HuH-7.5 (cell line): ENCODE measurements at regions not wholly inside any gene's neighbourhood (a gene's known extent, or its start where the extent isn't known, plus 50 kb on each side); places are given as distances from the start of the nearest gene placed in this dataset.

Experiments
- DNase-seq: peaks from one replicate; pipeline ENCODE4 v3.0.0; 2011; ENCODE audit warnings: low spot score

DNA sequence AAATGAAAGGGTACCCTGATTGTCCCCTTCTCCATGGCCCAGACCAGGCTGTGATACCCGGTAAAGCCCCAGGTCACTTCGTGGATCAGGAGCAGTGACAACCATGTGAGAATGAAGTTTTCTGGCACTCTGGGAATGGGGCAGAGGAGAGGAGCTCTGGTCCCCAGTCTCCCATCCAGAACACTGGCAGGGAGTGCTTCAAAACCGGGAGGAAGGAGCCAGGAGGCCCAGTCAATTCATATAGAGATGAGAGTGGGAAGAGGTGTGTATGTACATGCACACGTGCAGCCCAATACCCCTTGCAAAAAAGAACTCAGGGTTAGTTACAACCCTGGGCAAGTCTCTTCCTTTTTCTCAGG is 101.4 kb upstream of the TLE3 start:
- no peak for DNase-seq

- no peak for DNase-seq
These were observed 100.9 kb upstream of the TLE3 start for GRCh38 chr15:70198441-70199123.

DNA sequence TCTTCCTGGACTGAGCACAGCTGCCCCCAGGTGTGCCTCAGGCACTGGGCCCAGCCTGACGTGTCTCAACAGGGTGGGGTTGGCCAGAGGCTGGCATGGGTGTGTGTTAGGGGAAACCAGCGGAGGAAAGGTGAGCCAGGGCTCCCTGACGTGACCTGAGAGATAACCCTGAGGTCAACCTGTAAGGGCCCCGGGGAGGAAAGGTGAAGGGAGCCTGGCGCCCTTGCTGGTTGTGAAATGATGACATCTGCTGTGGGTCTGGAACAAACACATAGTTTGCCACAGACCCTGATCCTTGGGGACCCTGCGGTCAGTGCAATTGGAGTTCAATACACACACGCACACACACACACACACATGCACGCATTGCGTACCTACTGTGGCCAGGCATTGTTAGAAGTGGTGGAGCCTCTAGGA is 100.2 kb upstream of the TLE3 start:
- peak; percentile 88 for DNase-seq

DNA sequence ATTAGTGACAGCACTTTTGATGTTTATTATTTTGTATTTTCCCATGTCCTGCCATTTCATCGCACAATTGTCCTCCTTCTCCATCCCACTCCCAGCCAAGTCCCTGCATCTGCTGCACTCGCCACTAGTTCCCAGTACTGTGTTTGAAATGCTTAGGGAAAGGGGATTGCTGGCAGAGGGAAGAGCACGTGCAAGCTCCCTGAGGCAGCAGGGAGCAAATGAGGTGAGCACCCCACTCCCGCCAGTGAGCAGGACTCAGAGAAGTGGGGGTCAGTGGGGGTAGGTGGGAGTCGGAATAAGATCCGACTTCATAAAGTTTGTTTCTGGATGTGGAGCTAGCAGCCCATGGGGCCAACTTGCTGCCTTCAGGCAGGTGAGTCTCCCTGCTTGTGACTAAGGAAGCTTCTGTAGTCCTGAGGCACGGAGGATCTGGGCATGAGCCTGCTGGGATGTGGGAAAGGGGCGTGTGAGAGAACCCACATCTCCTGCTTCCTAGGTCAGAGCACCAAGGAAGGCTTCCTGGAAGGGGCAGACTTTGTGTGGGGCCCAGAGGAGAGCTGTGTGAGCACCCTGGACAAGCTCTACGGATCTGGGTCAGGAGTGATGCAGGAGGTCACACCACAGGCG is 99.7 kb upstream of the TLE3 start:
- no peak for DNase-seq

- peak; percentile 85 for DNase-seq
These were observed 98.9 kb upstream of the TLE3 start for GRCh38 chr15:70196372-70197316.

GRCh38 chr15:70195587-70196305 is 98.0 kb upstream of the TLE3 start:
- DNase-seq = peak; percentile 47

- DNase-seq = no peak
These were observed 97.5 kb upstream of the TLE3 start for GRCh38 chr15:70195171-70195570.

DNA sequence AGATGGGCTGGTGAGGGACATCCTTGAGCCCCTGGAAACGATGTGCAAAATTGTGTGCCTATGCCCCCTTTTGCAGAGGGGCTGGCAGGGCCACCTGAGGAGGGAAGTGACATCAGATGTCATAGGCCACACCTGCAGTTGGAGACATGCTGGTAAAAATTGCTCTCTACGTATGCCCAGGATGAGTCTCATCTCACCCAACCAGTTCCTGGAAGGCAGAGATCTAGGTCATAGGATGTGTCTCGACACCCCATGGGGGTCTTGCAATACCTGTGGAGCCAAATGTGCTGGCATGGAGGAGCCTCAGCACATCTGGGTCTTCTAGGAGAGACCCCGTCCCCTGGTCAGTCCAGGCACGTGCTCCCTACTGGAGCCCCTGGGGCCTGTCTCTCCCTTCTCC is 96.5 kb upstream of the TLE3 start:
- DNase-seq = no peak

DNA sequence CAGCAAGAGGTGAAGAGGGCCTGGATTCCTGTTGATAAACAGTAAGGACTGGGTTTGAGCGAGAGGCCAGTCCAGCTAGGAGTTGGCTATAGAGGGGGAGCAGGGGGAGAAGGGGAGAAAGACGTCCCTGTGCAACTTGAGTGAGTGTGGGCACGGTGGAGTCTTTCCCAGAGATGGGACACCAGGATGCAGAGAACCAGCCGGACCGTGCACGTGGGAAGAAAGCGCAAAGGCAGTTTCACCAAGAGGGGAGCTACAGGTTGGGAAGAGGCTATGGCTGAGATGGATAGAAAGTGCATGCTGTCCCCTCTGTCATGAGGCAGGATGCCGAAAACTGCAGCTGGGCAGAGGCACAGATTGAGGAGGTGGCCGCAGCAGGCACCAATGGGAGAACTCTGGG is 96.0 kb upstream of the TLE3 start:
- DNase-seq = no peak

DNA sequence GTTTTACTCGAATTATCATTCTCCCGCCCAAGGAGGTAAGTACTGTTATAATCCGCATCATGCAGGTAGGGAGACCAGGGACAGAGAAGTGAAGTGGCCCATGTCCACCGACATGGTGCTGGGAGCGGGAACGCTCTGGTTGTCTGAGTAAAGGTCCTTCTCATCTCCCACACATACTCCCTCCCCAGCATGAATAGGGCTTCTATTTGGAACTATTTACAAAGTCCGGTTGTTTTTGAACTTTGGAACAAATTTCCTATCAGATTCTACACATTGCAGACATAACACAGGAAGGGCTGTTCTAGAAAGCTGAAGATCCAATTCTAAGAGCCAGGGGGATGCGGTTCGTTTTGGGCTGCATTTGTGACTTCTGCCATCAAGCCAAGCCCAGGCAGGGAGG is 94.8 kb upstream of the TLE3 start:
- DNase-seq = peak; percentile 75

- DNase-seq = no peak
These were observed 94.3 kb upstream of the TLE3 start for GRCh38 chr15:70192041-70192440.

- no peak for DNase-seq
These were observed 93.2 kb upstream of the TLE3 start for GRCh38 chr15:70190965-70191364.

DNA sequence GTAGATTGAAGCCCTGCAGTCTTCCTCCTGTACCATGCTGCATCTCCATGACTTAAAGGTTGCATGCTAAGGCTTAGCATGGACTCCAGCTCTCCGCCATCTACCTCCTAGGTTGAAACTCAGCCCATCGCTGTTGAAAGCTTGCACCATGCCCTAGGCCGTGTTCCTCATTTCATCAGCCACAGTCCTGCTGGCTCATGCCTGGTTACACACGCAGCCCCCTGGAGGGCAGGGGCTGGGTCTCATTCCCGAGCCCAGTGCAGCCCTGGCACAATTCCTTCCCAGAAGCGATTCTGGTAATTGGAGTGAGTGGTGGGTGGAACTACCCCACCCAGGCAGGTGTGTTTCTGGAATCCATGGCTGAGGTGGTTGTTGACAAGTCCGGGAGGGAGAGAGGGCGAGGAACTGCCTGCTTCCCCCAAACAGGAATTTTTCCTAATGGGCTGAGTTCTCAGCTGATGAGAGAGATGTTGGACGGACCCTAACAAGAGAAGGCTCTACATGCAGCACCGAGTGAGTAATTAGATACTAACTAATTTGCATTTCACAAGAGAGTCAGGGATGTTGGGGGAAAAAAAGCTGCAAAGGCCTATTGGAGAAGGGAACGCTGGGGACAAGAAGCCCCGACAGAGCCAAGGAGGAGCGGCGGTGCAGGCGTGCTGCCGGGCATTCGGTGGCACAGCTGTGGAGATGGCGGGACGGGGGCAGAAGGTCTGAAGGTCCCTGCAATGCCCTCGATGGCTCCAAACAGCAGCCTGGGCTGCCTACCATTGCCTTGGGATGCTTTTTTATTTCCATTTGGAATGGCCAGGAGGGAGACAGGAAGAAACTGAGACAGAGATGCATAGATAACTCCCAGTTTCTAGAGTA is 92.3 kb upstream of the TLE3 start:
- DNase-seq = no peak

- no peak for DNase-seq
These were observed 90.6 kb upstream of the TLE3 start for GRCh38 chr15:70188286-70188685.

DNA sequence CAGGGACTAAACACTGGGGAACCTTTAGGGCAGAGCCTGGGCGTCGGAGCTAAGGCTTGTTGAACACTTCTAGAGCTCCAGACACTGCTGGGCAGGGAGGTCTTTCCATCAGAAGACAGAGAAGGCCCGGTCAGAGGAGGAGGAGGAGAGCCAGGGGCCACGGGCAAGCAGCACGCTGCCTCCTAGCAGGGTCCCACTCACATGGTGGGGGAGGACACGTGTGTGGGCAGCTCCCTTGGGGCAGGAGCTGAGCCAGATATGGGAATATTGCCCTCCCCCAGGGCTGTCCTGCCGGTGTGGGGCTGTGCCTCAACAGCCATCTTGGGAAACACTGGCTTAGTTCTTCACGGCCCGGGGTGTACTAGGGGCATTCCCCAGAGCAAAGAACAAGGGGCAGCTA is 89.6 kb upstream of the TLE3 start:
- no peak for DNase-seq

GRCh38 chr15:70186152-70186551 is 88.4 kb upstream of the TLE3 start:
- DNase-seq = no peak

- DNase-seq = no peak
These were observed 87.6 kb upstream of the TLE3 start for GRCh38 chr15:70185251-70185711.

DNA sequence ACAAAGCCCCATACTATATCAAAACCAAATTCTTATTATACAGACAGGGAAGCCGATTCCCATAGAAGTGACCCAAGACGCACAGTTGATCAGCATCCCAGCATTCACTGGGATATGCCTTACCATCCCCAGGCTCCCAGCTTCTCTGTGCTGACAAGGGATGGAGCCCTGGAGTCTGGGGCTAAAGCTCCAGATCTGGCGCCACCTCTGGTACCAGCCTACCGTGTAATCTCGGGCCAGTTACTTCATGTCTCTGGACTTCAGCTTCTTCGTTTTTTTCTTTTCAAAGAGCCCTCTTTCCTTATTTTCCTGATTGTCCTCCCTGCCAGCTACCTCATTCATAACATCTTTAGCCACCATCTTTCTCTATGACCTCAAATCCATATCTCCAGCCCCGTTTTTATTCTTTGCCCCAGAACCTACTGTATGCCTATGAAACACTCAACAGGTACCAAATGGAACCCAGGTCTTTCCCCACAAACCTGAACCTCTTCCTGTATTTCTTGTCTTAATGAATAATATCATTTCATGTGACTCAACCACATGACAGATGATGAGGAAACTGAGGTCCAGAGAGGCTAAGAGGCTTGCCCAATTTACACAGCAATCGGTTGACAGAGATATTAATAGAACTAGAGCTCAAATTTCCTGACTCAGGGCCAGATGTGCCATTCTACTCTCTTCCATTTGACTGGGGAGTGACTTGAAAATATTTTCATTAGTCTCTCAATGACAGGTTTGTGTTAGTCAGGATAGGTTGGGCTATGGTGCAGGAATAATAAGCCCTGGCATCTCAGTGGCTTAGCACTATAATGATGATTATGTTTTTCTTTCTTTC is 85.4 kb upstream of the TLE3 start:
- DNase-seq = no peak

DNA sequence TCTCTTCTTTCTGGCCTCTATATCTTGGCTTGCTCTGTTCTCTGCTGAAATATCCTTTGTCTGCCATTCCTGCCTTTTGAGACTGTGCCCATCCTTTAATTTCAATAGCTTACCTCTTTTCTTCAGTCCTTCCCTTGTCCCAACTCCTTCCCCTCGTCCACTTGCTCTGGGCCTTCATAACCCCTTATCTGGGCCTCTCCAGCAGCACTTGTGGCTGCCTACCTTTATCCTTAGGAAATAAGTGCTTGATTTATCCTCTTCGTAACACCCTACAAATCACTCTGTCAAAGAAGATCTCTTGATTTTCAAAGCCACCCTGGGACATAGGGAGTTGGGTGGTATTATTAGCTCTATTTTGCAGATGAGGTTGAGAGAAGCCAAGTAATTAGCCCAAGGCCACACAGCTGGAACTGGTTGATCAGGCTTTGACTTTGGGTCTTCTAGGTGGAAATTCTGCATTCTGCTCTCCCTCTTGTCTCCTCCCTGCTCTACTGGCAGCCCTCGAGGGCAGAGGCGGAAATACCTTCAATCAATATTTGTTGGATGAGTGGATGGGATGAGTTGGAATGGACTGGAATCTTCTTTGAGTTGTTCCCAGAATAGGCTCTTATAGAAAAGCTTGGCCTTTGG is 84.0 kb upstream of the TLE3 start:
- no peak for DNase-seq
